T-helper 1 cell treated with Interleukin-12 subunit alpha and Interleukin-12 subunit beta and Interleukin-4 antibody, amounts not matched to agents 30 μg/mL and 1 μg/mL, for 36 hours (primary cell): ENCODE measurements at regions not wholly inside any gene's neighbourhood (a gene's known extent, or its start where the extent isn't known, plus 50 kb on each side); places are given as distances from the start of the nearest gene placed in this dataset.
"Not testable (repeated sequence)": the region's sequence is repeated elsewhere in the genome, so short reads cannot be mapped to it uniquely, and the experiment has no call there.

Source experiments
- H3K27ac Mint-ChIP-seq: one replicate; pipeline ENCODE4 v1.8.0; 2021; ENCODE audit warnings: mild to moderate bottlenecking, mixed read lengths
- H3K27me3 Mint-ChIP-seq: one replicate; pipeline ENCODE4 v1.8.0; 2021; ENCODE audit warnings: low read depth, mixed read lengths
- H3K36me3 Mint-ChIP-seq: one replicate; pipeline ENCODE4 v1.8.0; 2021; ENCODE audit warnings: low read depth, mixed read lengths
- H3K4me1 Mint-ChIP-seq: one replicate; pipeline ENCODE4 v1.8.0; 2021; ENCODE audit warnings: low read depth, mixed read lengths
- H3K4me3 Mint-ChIP-seq: one replicate; pipeline ENCODE4 v1.8.0; 2021; ENCODE audit warnings: mild to moderate bottlenecking, moderate library complexity, mixed read lengths
- H3K9me3 Mint-ChIP-seq: one replicate; pipeline ENCODE4 v1.8.0; 2021; ENCODE audit warnings: mixed read lengths

DNA sequence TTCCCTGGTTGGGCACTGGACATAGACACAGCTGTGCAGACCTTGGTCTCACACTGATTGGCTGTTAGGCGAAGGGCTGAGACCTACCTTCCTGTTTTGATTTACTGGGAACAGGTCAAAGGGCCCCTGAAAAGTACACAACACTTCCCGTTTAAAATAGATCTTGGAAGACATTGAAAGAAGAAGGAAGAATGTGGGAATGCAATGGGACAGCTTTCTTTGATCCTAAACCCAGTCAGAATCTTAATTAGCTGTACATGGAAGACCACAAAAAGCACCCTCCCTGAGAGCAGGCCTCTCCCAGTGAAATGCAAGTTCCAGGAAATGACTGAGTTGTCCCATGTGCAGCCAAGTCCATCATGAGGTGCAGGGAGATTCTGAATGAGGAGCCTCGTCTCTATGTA is 83.6 kb upstream of the EXOC2 start:
- H3K4me1 Mint-ChIP-seq, result no peaks in the 10 kb centered on the region
- no peak overlapping the region for H3K27ac Mint-ChIP-seq
- no peak overlapping the region for H3K4me3 Mint-ChIP-seq
- no peaks in the 10 kb centered on the region for H3K9me3 Mint-ChIP-seq
- H3K27me3 Mint-ChIP-seq, result peaks cover 42% of the 10 kb centered on the region
- no peaks in the 10 kb centered on the region for H3K36me3 Mint-ChIP-seq

DNA sequence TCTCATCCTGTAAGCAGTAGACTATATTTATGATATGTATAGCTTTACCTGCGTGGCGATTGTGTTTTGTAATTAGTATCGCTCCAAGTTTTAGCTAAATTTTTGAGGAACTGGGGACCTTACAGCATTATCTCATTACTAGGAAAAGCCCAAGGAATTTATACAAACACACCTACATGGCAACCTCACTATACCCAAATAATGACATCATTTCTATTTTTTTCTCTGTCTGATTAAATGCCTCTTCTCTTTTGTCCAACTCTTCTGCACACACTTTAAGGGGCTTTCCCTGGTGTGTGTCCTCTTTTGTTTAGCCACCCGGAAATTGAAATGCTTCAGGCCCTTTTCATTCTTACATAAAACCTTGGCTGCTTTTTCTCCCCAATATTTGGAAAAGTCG is 82.9 kb upstream of the EXOC2 start:
- Mint-ChIP-seq H3K4me1 (no peaks in the 10 kb centered on the region), H3K27me3 (peaks cover 39% of the 10 kb centered on the region), H3K27ac (no peak overlapping the region), H3K9me3 (no peaks in the 10 kb centered on the region), H3K4me3 (no peak overlapping the region), H3K36me3 (no peaks in the 10 kb centered on the region)

DNA sequence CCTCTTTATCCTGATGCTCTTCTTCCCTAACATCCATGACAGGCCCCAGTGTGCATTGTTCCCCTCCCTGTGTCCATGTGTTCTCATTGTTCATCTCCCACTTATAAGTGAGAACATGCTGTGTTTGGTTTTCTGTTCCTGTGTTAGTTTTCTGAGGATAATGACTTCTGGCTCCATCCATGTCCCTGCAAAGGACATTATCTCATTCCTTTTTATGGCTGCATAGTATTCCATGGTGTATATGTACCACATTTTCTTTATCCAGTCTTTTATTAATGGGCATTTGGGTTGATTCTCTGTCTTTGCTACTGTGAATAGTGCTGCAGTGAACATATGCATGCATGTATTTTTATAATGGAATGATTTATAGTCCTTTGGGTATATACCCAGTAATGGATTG is 78.7 kb upstream of the EXOC2 start:
- H3K27me3 Mint-ChIP-seq, result peaks cover 40% of the 10 kb centered on the region
- not testable (repeated sequence) for H3K27ac Mint-ChIP-seq, H3K36me3 Mint-ChIP-seq, H3K4me1 Mint-ChIP-seq, H3K4me3 Mint-ChIP-seq, H3K9me3 Mint-ChIP-seq

DNA sequence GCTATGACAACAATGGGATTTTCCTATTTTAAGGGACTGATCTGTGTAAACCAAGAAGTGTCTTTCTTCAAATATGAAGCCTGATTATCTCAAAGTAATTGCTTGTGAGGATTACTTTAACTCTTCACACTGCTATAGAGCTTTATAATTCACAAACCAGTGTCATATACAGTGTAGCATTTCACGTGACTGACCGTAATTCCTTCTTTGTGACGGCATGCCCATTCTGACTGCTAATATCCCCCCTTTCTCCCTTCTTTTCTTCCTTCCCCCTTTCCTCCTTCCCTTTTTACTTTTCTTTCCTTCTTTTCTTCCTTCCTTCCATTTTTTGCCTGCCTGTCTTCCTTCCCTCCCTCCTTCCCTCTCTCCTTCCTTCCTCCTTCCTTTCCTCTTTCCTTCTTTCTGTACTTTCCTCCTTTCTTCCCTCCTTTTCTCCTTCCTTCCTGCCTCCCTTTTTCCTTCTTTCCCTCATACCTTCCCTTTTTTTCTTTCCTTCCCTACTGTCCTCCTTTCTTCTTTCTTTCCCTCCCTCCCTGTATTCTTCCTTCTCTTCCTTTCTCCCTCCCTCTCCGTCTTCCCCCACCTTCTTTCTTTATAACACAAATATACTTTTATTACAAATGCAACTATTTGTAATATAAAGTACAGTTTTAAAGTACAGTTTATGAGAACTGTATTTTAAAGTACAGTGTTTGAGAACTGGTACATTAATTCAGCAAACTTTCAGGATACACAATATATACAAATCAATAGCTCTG is 75.0 kb upstream of the EXOC2 start:
- H3K27me3 Mint-ChIP-seq, result peaks cover 37% of the 10 kb centered on the region
- no peaks in the 10 kb centered on the region for H3K4me1 Mint-ChIP-seq
- H3K36me3 Mint-ChIP-seq, result no peaks in the 10 kb centered on the region
- no peak overlapping the region for H3K27ac Mint-ChIP-seq
- no peak overlapping the region for H3K4me3 Mint-ChIP-seq
- no peaks in the 10 kb centered on the region for H3K9me3 Mint-ChIP-seq

DNA sequence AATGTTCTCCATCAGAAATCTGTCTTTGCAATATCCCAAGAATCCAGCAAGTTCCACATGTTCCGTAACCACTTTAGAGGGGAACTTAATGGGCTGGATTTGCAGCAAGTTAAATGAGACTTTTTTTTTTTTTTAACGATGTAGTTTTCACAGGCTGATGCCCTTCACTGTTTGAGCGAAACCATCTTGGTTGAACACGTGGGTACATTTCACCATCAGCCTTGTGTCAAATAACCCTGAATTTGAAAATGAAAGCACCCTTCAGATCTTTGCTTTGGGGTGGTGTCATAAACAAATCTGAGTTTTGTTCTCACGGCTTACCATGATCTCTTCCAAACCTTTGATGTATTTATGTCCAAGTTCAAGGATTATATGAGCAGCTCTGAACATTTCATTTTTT is 73.7 kb upstream of the EXOC2 start:
- no peak overlapping the region for H3K27ac Mint-ChIP-seq
- H3K27me3 Mint-ChIP-seq, result peaks cover 34% of the 10 kb centered on the region
- no peak overlapping the region for H3K4me3 Mint-ChIP-seq
- no peaks in the 10 kb centered on the region for H3K9me3 Mint-ChIP-seq
- no peaks in the 10 kb centered on the region for H3K36me3 Mint-ChIP-seq
- H3K4me1 Mint-ChIP-seq, result no peaks in the 10 kb centered on the region

DNA sequence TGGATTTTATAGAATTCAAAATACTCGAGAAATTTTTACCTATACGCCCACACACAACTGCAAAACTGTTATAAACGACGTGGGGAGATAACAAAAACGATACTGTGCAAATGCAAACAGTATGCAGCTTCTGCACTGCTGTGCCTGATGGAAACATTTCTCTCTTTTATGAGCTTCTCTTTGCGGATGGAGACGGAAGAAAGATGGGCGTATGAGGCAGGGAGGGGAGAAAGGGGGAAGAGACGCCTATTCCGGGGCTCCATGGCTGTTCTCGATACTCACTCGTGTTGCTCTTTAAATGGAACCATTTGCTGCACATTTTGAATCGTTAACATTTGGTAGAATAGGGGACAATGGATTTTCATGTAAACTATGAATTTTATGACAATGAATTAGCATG is 69.1 kb upstream of the EXOC2 start:
- H3K36me3 Mint-ChIP-seq, result no peaks in the 10 kb centered on the region
- H3K27ac Mint-ChIP-seq, result no peak overlapping the region
- H3K9me3 Mint-ChIP-seq, result no peaks in the 10 kb centered on the region
- no peak overlapping the region for H3K4me3 Mint-ChIP-seq
- peaks cover 17% of the 10 kb centered on the region for H3K27me3 Mint-ChIP-seq
- no peaks in the 10 kb centered on the region for H3K4me1 Mint-ChIP-seq

DNA sequence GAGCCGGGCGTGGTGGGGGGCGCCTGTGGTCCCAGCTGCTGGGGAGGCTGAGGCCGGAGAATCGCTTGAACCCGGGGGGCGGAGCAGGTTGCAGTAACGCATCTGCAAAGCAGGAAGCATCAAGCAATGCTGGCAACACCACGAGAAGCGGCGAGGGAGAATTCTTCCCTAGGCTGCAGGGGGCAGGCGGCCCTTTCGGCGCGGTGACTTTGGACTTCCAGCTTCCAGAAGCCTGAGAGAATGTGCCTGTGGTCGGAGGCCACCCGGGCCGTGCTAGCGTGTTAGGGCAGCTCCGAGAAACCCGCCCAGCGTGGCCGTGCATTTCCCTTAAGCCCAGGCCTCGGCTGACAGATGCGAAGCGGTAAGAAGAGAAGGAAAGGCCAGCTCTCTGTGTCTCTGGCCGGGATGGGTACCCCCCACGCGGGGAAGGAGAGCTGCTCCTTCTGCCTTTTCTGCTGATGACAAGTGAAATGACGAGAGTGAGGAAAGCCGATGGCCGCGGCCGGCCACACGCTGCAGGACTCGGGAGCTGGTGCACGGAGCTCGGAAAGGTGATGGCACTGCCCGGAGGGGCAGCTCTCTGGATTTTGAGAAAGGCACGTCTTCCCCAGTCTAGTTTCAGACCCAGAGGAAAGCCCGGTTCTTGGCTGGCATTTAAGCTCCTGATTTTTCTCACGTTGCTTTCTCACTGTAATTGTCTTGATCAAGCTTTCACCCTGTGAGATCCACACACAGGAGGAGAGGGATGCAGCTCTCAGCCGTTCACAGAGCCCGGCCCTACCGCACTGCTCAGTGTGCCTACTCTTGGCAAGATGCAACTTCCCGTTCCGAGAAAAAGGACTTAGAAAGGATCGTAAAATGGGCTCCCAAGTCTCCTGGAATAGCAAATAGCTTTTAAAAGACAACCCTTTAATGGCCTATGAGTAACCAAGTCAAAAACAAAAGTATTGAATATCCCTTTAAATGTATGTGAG is 68.3 kb upstream of the EXOC2 start:
- no peak overlapping the region for H3K4me3 Mint-ChIP-seq
- no peaks in the 10 kb centered on the region for H3K36me3 Mint-ChIP-seq
- no peaks in the 10 kb centered on the region for H3K9me3 Mint-ChIP-seq
- H3K27ac Mint-ChIP-seq, result no peak overlapping the region
- H3K4me1 Mint-ChIP-seq, result no peaks in the 10 kb centered on the region
- H3K27me3 Mint-ChIP-seq, result peaks cover 13% of the 10 kb centered on the region

DNA sequence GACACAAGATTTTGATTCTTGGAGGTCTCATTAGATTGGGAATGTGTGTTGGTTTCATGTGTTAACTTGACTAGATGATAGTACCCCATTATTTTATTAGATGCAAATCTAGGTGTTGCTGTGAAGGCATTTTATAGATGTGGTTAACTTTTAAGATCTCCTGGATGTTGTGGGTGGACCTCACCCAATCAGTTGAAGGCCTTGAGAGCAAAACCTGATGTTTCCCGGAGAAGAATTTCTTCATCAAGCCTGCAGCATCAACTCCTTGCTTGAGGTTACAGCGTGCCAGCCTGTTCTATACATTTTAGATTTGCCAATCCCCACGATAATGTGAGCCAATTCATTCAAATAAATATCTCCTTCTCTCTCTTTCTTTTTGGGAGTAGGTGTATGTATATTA is 66.8 kb upstream of the EXOC2 start:
- Mint-ChIP-seq H3K4me3 (no peak overlapping the region), H3K36me3 (no peaks in the 10 kb centered on the region), H3K4me1 (no peaks in the 10 kb centered on the region), H3K9me3 (no peaks in the 10 kb centered on the region), H3K27me3 (peaks cover 8% of the 10 kb centered on the region), H3K27ac (no peak overlapping the region)

DNA sequence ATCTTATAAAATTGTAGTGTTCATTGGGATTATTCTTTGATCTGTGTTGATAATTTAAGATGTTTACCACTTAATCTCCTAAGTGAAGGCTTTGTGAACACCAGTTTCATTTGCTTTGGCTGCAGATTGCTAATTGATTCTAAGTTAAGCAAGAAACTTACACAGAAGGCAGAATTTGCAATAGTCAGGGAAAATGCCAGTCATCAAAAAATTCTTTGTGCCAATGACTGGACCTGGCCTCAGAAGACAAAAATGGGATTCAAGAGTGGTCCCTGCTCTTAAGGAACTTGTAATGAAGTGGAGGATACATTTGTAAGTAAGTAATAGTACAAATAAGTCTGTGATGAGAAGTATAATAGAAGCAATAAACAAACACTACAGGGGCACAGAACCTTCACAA is 63.3 kb upstream of the EXOC2 start:
- H3K27me3 Mint-ChIP-seq, result peaks cover 4% of the 10 kb centered on the region

DNA sequence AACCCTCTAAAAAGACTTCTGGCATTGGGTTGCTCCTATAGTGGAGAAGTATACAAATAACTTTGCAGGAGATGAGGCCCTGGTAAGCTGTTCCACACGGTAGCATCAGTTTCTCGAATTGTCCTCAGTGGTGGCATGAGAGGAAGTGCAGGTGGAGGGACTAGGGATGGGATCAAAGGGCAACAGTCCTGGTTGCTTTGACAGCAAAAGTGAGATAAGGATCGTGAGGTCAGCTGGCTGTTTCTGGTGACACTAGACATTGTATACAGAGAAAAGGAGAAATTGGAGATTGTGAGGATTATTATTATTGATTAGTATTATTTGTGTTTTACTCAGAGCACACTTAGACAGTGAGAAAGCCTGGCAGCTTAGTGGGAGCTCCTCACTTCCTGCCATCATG is 61.3 kb upstream of the EXOC2 start:
- H3K27ac Mint-ChIP-seq, result no peak overlapping the region
- H3K27me3 Mint-ChIP-seq, result peaks cover 4% of the 10 kb centered on the region
- H3K4me1 Mint-ChIP-seq, result no peaks in the 10 kb centered on the region
- H3K36me3 Mint-ChIP-seq, result peaks cover 1% of the 10 kb centered on the region
- H3K4me3 Mint-ChIP-seq, result no peak overlapping the region
- no peaks in the 10 kb centered on the region for H3K9me3 Mint-ChIP-seq

More for the DNA sequence above, 63.3 kb upstream of the EXOC2 start:
- no peaks in the 10 kb centered on the region for H3K4me1 Mint-ChIP-seq
- no peaks in the 10 kb centered on the region for H3K9me3 Mint-ChIP-seq
- H3K4me3 Mint-ChIP-seq, result no peak overlapping the region
- H3K27ac Mint-ChIP-seq, result no peak overlapping the region
- peaks cover 1% of the 10 kb centered on the region for H3K36me3 Mint-ChIP-seq

DNA sequence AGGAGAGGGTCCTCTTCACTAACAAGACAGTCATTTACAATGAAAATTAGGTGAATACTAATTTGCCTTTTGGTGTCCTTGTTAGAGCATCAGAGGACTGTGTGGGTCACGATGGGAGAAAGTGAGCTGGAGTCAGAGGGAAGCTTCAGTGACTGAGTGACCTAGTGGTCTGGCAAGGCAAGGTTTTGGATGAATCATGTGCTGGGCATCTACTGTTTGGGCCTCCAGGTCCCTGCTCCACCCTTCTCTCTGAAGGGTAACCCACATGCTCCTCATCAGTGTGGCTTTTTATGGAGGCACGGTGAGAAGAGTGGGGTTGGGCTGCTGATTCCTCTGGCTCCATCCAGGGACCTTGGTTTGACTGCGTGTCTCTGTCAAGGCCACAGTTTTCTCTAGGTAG is 60.5 kb upstream of the EXOC2 start:
- peaks cover 1% of the 10 kb centered on the region for H3K36me3 Mint-ChIP-seq
- no peak overlapping the region for H3K27ac Mint-ChIP-seq
- H3K4me3 Mint-ChIP-seq, result no peak overlapping the region
- peaks cover 4% of the 10 kb centered on the region for H3K27me3 Mint-ChIP-seq
- H3K9me3 Mint-ChIP-seq, result no peaks in the 10 kb centered on the region
- no peaks in the 10 kb centered on the region for H3K4me1 Mint-ChIP-seq

DNA sequence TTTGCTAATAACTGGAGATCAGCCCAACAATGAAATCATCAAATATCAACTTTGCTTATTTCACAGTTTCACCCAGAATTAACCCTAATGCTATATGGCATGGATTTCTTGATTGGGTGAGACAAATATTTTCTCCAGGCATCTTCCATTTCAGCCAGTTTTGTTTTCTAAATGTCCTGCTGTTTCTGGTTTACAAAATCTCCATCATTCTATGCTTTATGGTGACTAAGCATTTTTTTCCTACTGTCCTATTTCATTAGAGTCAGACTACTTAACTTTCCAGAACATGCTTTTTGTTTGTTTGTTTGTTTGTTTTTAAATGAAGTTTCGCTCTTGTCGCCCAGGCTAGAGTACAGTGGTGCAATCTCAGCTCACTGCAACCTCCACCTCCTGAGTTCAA is 59.5 kb upstream of the EXOC2 start:
- Mint-ChIP-seq H3K4me1 (no peaks in the 10 kb centered on the region), H3K27me3 (peaks cover 5% of the 10 kb centered on the region), H3K27ac (no peak overlapping the region), H3K9me3 (no peaks in the 10 kb centered on the region), H3K4me3 (no peak overlapping the region), H3K36me3 (peaks cover 1% of the 10 kb centered on the region)

DNA sequence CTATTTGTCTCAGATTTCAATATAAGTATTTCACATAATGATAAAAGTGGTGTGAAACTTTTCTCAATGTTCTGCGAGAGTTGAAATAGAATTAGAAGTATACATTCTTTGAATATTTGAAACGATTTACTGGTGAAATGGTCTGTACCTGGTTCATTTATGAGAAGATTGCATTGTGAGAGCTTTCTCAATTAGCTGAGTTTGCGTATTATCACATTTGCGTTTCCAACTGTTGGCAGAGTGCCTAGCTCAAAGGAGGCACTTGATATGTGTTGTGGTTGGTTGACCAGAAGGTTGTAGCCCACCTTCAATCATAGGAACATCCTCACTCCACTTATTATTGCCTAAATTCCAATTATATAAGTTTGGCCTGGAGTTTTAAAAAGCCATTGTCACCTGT is 58.8 kb upstream of the EXOC2 start:
- no peaks in the 10 kb centered on the region for H3K4me1 Mint-ChIP-seq
- no peak overlapping the region for H3K27ac Mint-ChIP-seq
- peaks cover 8% of the 10 kb centered on the region for H3K27me3 Mint-ChIP-seq
- H3K9me3 Mint-ChIP-seq, result no peaks in the 10 kb centered on the region
- H3K4me3 Mint-ChIP-seq, result no peak overlapping the region
- peaks cover 1% of the 10 kb centered on the region for H3K36me3 Mint-ChIP-seq

DNA sequence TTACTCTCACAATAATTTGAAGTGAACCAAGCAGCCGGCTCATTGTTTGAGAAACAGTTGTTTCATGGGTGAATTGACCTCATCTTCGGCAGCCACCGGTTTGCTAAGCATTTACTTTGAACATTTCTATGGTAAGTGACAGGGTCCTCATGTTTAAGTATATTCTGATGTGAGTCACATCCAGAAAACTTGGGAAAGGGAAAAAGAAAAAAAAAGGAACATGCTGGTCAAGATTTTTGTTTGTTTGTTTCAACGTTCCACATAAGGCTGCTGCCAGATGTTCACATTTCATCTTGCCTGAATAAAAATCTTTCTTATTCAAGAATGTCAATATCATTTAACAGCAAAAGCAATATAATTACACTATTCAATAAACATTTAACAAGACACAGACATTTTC is 55.0 kb upstream of the EXOC2 start:
- H3K4me3 Mint-ChIP-seq, result no peak overlapping the region
- H3K9me3 Mint-ChIP-seq, result no peaks in the 10 kb centered on the region
- no peak overlapping the region for H3K27ac Mint-ChIP-seq
- H3K27me3 Mint-ChIP-seq, result peaks cover 8% of the 10 kb centered on the region
- no peaks in the 10 kb centered on the region for H3K36me3 Mint-ChIP-seq
- no peaks in the 10 kb centered on the region for H3K4me1 Mint-ChIP-seq

DNA sequence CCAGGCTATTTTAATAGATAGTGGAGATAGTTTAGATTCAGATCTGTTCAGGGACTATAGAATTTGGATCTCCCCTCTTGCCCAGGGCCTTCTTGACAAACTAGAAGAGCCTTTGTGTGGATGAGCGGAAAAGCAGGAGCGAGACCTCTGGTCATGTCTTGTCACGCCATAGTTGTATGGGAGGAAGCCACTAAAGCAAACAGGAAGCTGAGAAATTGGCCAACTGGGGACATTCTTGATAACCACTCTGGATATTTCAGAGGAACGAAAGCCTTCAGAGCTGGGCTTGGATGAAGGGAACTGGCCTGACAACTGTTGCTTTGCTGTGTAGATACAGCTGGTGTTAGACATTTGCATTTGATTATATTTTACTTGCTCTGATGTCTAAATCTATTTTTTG is 54.1 kb upstream of the EXOC2 start:
- Mint-ChIP-seq H3K27me3 (peaks cover 5% of the 10 kb centered on the region), H3K9me3 (no peaks in the 10 kb centered on the region), H3K4me3 (no peak overlapping the region), H3K4me1 (peaks cover under 1% of the 10 kb centered on the region), H3K27ac (no peak overlapping the region), H3K36me3 (no peaks in the 10 kb centered on the region)
